H9 (cell line): ENCODE measurements at regions not wholly inside any gene's neighbourhood (a gene's known extent, or its start where the extent isn't known, plus 50 kb on each side); places are given as distances from the start of the nearest gene placed in this dataset.

ENCODE experiments used
- DNase-seq: peaks from one replicate; pipeline ENCODE4 v3.0.0-alpha.2; 2017
- H2AFZ ChIP-seq: one replicate; pipeline ENCODE4 v1.6.1; 2013; ENCODE audit warnings: mild to moderate bottlenecking, low read length, control low read depth, moderate library complexity
- H2AK5ac ChIP-seq: 2 replicates; pipeline ENCODE4 v1.6.1; 2013; ENCODE audit warnings: low read length, control low read depth, mixed read lengths; ENCODE audit not compliant: insufficient read length
- H2BK120ac ChIP-seq: one replicate; pipeline ENCODE4 v1.6.1; 2013; ENCODE audit warnings: low read depth, mild to moderate bottlenecking, low read length, control low read depth, inconsistent platforms; ENCODE audit not compliant: poor library complexity, severe bottlenecking
- H2BK12ac ChIP-seq: 2 replicates; pipeline ENCODE4 v1.6.1; 2013; ENCODE audit warnings: low read length, control low read depth, mixed read lengths, low read depth; ENCODE audit not compliant: insufficient read length
- H2BK15ac ChIP-seq: 2 replicates; pipeline ENCODE4 v1.6.1; 2013; ENCODE audit warnings: low read depth, low read length, control low read depth
- H2BK20ac ChIP-seq: one replicate; pipeline ENCODE4 v1.6.1; 2013; ENCODE audit warnings: low read depth, mild to moderate bottlenecking, low read length, control low read depth, inconsistent platforms; ENCODE audit not compliant: poor library complexity, severe bottlenecking
- H2BK5ac ChIP-seq: 2 replicates; pipeline ENCODE4 v1.6.1; 2013; ENCODE audit warnings: low read length, control low read depth, mixed read lengths; ENCODE audit not compliant: insufficient read length
- H3K14ac ChIP-seq: 2 replicates; pipeline ENCODE4 v1.6.1; 2013; ENCODE audit warnings: low read length, control low read depth; ENCODE audit not compliant: insufficient read depth
- H3K18ac ChIP-seq: 2 replicates; pipeline ENCODE4 v1.6.1; 2013; ENCODE audit warnings: low read depth, mild to moderate bottlenecking, mixed read lengths, low read length, control low read depth; ENCODE audit not compliant: insufficient read length
- H3K23ac ChIP-seq: 2 replicates; pipeline ENCODE4 v1.6.1; 2013; ENCODE audit warnings: low read length, control low read depth, mixed read lengths, low read depth; ENCODE audit not compliant: insufficient read length
- H3K23me2 ChIP-seq: 2 replicates; pipeline ENCODE4 v1.6.1; 2013; ENCODE audit warnings: low read depth, mild to moderate bottlenecking, mixed read lengths, low read length, control low read depth; ENCODE audit not compliant: insufficient read length, poor library complexity, severe bottlenecking
- H3K27ac ChIP-seq: 2 replicates; pipeline ENCODE4 v1.5.1; 2013; ENCODE audit warnings: low read length, control low read depth, mixed read lengths, low read depth; ENCODE audit not compliant: insufficient read length
- H3K27me3 ChIP-seq: 2 replicates; pipeline ENCODE4 v1.6.1; 2013; ENCODE audit warnings: low read length, control low read depth, inconsistent platforms; ENCODE audit not compliant: insufficient read depth
- H3K4ac ChIP-seq: 2 replicates; pipeline ENCODE4 v1.6.1; 2013; ENCODE audit warnings: low read depth, mild to moderate bottlenecking, control low read depth, inconsistent platforms, low read length, moderate library complexity
- H3K4me1 ChIP-seq: 2 replicates; pipeline ENCODE4 v1.6.1; 2013; ENCODE audit warnings: low read length, control low read depth, inconsistent platforms; ENCODE audit not compliant: insufficient read depth
- H3K4me2 ChIP-seq: 2 replicates; pipeline ENCODE4 v1.6.1; 2013; ENCODE audit warnings: low read length, control low read depth, mixed read lengths; ENCODE audit not compliant: insufficient read length, insufficient read depth
- H3K56ac ChIP-seq: 2 replicates; pipeline ENCODE4 v1.6.1; 2013; ENCODE audit warnings: low read depth, mild to moderate bottlenecking, mixed read lengths, low read length, control low read depth; ENCODE audit not compliant: insufficient read length
- H3K79me1 ChIP-seq: 2 replicates; pipeline ENCODE4 v1.6.1; 2013; ENCODE audit warnings: low read depth, mild to moderate bottlenecking, moderate library complexity, low read length, control low read depth, inconsistent platforms; ENCODE audit not compliant: insufficient read depth, poor library complexity, severe bottlenecking
- H3K79me2 ChIP-seq: 2 replicates; pipeline ENCODE4 v1.6.1; 2013; ENCODE audit warnings: low read length, control low read depth, inconsistent platforms; ENCODE audit not compliant: insufficient read depth
- H3K9ac ChIP-seq: 2 replicates; pipeline ENCODE4 v1.6.1; 2013; ENCODE audit warnings: low read length, control low read depth, mixed read lengths; ENCODE audit not compliant: insufficient read length; ENCODE audit errors: extremely low read depth
- H3K9me3 ChIP-seq: one replicate; pipeline ENCODE4 v1.6.1; 2013; ENCODE audit warnings: low read depth, low read length, inconsistent platforms; ENCODE audit not compliant: control insufficient read depth
- H3T11ph ChIP-seq: one replicate; pipeline ENCODE4 v1.6.1; 2013; ENCODE audit warnings: mild to moderate bottlenecking, low read length, control low read depth, inconsistent platforms
- H4K20me1 ChIP-seq: one replicate; pipeline ENCODE4 v1.6.1; 2013; ENCODE audit not compliant: control insufficient read depth, insufficient read length, insufficient read depth
- H4K5ac ChIP-seq: 2 replicates; pipeline ENCODE4 v1.6.1; 2013; ENCODE audit warnings: low read depth, mild to moderate bottlenecking, mixed read lengths, low read length, control low read depth; ENCODE audit not compliant: insufficient read length
- H4K8ac ChIP-seq: replicated peaks from 2 replicates; pipeline ENCODE4 v1.6.1; 2013; ENCODE audit warnings: low read length, control low read depth, mixed read lengths, low read depth; ENCODE audit not compliant: insufficient read length
- H4K91ac ChIP-seq: 2 replicates; pipeline ENCODE4 v1.6.1; 2013; ENCODE audit warnings: low read depth, mild to moderate bottlenecking, moderate library complexity, mixed read lengths, low read length, control low read depth; ENCODE audit not compliant: insufficient read length
- H3K27ac Mint-ChIP-seq, 3 experiments: 2 replicates in 2 of 3; 3 replicates in 1 of 3; pipeline ENCODE4 v1.8.0; 2020 to 2021; ENCODE audit warnings: mixed read lengths in 3 of 3, mild to moderate bottlenecking in 1 of 3, moderate library complexity in 1 of 3
- H3K27me3 Mint-ChIP-seq: 2 replicates; pipeline ENCODE4 v1.8.0; 2021; ENCODE audit warnings: low read depth, mild to moderate bottlenecking, moderate library complexity, mixed read lengths
- H3K36me3 Mint-ChIP-seq, 3 experiments: 2 replicates in 2 of 3; 3 replicates in 1 of 3; pipeline ENCODE4 v1.8.0; 2020 to 2021; ENCODE audit warnings: low read depth in 3 of 3, mixed read lengths in 3 of 3; ENCODE audit not compliant: insufficient read depth in 1 of 3
- H3K4me1 Mint-ChIP-seq, 2 experiments: 2 replicates each; pipeline ENCODE4 v1.8.0; 2020; ENCODE audit warnings: mixed read lengths in 2 of 2
- H3K4me3 Mint-ChIP-seq, 2 experiments: 2 replicates in 1 of 2; 3 replicates in 1 of 2; pipeline ENCODE4 v1.8.0; 2020 to 2021; ENCODE audit warnings: mild to moderate bottlenecking in 2 of 2, mixed read lengths in 2 of 2, moderate library complexity in 1 of 2
- H3K9me3 Mint-ChIP-seq, 2 experiments: 2 replicates in 1 of 2; 3 replicates in 1 of 2; pipeline ENCODE4 v1.8.0; 2020; ENCODE audit warnings: mild to moderate bottlenecking in 2 of 2, mixed read lengths in 2 of 2, moderate library complexity in 1 of 2
- CTCF ChIP-seq: fragments of 200-600 bp; sonication (generic); conservative IDR thresholded peaks from 3 replicates; pipeline ENCODE4 v1.8.0; 2021; ENCODE audit warnings: antibody characterized with exemption, mild to moderate bottlenecking
- WGBS: extraction: QIAGEN DNeasy Blood & Tissue Kit; methylation state at CpG from one replicate; pipeline ENCODE4 v1.1.7; 2013; ENCODE audit warnings: missing lambda C conversion rate, low lambda C conversion rate, mixed read lengths; ENCODE audit not compliant: insufficient read length; ENCODE audit errors: extremely low coverage; 5-methylcytosine and 5-hydroxymethylcytosine counted together

- H3K9me3 ChIP-seq = no peaks in the 10 kb centered on the region
- H2AK5ac ChIP-seq = no peak overlapping the region
- Mint-ChIP-seq H3K27me3 (no peaks in the 10 kb centered on the region), H3K4me1 (0 out of 4 replicates have a peak, but pooled peaks cover 0 to 1% of the 10 kb centered on the region in 2 experiments), H3K27ac (no peak overlapping the region), H3K4me3 (no peak overlapping the region), H3K9me3 (peaks cover 3 to 11% of the 10 kb centered on the region in 2 experiments; a peak in 3 of 5 replicates), H3K36me3 (peaks cover 0 to 4% (median 0%) of the 10 kb centered on the region in 3 experiments; a peak in 1 of 7 replicates)
- H3T11ph ChIP-seq = no peak overlapping the region
- no peaks in the 10 kb centered on the region for H3K79me2 ChIP-seq
- H2AFZ ChIP-seq = no peak overlapping the region
- no peak overlapping the region for H3K9ac ChIP-seq
- no peak for DNase-seq
- H3K27ac ChIP-seq = no peak overlapping the region
- no peaks in the 10 kb centered on the region for H3K79me1 ChIP-seq
- no CpG with 5 or more reads among the region's 5 CpGs for WGBS
- no peak overlapping the region for H2BK12ac ChIP-seq
- H4K91ac ChIP-seq = no peak overlapping the region
- no peak overlapping the region for H2BK120ac ChIP-seq
- no peak overlapping the region for H3K18ac ChIP-seq
- no peaks in the 10 kb centered on the region for H3K4me1 ChIP-seq
- no peak for TF ChIP-seq CTCF
- H2BK15ac ChIP-seq = no peak overlapping the region
- H3K56ac ChIP-seq = no peak overlapping the region
- no peak overlapping the region for H3K14ac ChIP-seq
- no peaks in the 10 kb centered on the region for H4K20me1 ChIP-seq
- no peak overlapping the region for H2BK20ac ChIP-seq
- H4K8ac ChIP-seq = no peak overlapping the region
- no peak overlapping the region for H2BK5ac ChIP-seq
- H3K23ac ChIP-seq = no peak overlapping the region
- no peaks in the 10 kb centered on the region for H3K27me3 ChIP-seq
- H3K4ac ChIP-seq = no peak overlapping the region
- no peak overlapping the region for H4K5ac ChIP-seq
- H3K23me2 ChIP-seq = no peaks in the 10 kb centered on the region
- H3K4me2 ChIP-seq = no peak overlapping the region
These were observed 337.3 kb downstream of the CENPC start for GRCh38 chr4:67207941-67208441.
